Caki2 (cell line): ENCODE measurements at regions not wholly inside any gene's neighbourhood (a gene's known extent, or its start where the extent isn't known, plus 50 kb on each side); places are given as distances from the start of the nearest gene placed in this dataset.
"Not testable (repeated sequence)": the region's sequence is repeated elsewhere in the genome, so short reads cannot be mapped to it uniquely, and the experiment has no call there.

Source experiments
- DNase-seq: peaks from one replicate; pipeline ENCODE4 v3.0.0-alpha.2; 2015; ENCODE audit warnings: low read depth
- in situ Hi-C: cut with HindIII; loops from 2 replicates; pipeline ENCODE4 v1.10.0; 2016; ENCODE audit warnings: low sequenced_read_pairs, low pct_unique_long_range_greater_than_20kb, mixed read lengths

DNA sequence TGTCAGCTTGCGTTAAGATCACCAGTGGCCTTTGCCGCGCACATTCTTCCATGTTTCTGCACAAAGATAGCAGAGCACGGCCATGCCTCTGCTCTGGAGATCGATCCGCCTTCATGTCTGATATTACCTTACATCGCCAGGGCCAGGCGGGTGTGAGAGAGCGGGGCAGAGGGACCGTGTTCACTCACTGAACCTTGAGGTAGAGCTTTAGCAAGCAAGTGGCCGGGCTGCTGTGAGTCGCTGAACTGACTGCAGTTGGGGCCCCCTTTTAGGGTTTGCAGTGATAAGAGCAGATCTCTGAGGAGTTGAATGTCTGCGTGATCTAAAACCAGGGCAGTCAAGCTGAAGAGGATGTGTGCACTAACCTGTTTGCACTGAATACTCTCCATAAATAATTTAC lies 275.4 kb upstream of the OBI1 start:
- no peak for DNase-seq
- in situ Hi-C loops, result no loop called here

DNA sequence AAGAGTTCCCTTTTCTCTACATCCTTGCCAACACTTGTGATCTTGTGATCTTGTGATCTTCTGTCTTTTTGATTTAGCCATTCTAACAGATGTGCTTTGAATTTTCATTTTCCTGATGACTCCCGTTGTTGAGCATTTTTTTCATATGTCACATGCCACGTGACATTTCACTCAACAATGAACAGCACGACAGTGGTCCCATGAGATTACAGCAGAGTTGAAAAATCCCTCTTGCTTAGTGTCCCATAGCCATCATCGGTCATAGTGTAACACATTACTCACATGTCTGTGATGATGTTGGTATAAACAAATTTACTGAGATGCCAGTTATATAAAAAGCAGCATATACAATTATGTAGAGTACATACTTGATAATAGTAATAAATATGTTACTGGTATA lies 256.1 kb upstream of the OBI1 start:
- DNase-seq, result no peak
- in situ Hi-C loops, result no loop called here

DNA sequence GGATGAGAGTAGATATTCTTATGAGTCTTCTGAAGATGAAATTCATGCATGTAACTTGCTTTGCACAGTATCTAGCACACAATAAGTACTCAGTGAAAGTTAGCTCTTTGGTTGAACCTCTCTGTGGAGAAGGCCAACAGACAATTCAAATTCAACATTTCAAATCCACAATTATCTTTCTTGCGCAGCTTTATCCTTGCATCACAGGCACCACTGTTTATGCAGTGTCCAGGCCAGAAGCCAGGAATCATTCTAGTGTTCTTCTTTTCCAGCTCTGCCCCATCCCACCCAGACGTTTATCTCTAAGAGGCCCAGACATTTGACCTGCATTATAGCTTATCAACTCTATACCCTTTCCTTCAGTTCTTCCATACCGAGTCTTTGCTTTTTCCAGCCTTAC lies 254.7 kb upstream of the OBI1 start:
- DNase-seq, result no peak
- in situ Hi-C loops, result no loop called here

DNA sequence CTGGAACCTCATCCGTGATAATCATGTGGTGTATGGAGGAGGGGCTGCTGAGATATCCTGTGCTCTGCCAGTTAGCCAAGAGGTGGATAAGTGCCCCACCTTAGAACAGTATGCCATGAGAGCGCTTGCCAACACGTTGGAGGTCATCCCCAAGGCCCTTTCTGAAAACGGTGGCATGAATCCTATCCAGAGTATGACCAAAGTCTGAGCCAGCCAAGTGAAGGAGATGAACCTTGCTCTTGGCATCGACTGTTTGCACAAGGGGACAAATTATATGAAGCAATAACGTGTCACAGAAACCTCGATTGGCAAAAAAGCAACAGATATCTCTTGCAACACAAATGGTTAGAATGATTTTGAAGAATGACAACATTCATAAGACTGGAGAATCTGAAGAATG lies 251.2 kb upstream of the OBI1 start:
- no peak for DNase-seq
- in situ Hi-C loops, result no loop called here

DNA sequence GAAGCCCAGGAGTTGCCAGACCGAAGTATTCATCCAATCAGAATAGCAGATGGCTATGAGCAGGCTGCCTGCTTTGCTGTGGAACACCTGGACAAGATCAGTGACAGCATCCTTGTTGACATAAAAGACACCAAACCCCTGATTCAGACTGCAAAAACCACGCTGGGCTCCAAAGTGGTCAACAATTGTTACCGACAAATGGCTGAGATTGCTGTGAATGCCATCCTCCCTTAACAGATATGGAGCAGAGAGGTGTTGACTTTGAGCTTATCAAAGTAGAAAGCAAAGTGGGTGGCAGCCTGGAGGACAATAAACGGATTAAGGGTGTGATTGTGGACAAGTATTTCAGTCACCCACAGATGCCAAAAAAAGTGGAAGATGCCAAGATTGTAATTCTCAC lies 250.3 kb upstream of the OBI1 start:
- in situ Hi-C loops, result no loop called here
- no peak for DNase-seq

DNA sequence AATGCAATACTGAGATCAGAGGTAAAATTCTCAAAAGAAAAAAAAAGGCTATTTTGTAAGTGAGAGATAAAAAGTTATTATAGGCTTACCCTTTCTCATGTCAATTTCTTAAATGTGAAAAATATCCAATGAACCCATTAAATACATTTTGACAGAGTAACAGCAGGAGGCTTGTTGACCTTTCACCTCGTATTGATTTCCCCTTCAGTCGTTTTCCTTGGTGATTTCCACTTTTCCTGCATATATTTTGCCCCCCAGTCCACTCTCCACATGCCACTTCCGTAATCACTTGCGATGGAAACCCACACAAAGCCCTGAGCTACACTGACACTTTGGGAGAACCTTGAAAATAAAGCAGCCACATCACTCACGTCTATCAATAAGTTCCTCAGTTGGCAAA lies 248.1 kb upstream of the OBI1 start:
- in situ Hi-C loops, result no loop called here
- no peak for DNase-seq

DNA sequence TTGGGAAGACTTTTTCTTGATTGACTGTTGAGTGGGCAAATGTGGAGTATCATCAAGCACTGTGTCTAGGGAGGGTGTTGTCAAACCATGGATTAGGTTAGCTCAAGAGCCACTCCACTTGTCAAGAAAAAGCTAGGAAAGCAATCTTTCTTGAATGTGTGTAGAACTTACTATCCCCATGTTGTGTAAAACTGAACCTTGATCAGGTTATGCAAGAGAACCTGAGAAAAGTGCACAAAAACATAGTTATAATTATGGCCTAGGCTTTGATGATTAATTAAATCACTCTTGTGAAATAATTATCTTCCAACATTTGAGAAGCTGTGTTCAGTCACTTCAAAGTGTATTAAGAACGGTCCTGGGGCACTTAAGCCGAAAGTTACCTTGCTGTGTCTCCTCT lies 238.2 kb upstream of the OBI1 start:
- no peak for DNase-seq
- in situ Hi-C loops, result no loop called here

DNA sequence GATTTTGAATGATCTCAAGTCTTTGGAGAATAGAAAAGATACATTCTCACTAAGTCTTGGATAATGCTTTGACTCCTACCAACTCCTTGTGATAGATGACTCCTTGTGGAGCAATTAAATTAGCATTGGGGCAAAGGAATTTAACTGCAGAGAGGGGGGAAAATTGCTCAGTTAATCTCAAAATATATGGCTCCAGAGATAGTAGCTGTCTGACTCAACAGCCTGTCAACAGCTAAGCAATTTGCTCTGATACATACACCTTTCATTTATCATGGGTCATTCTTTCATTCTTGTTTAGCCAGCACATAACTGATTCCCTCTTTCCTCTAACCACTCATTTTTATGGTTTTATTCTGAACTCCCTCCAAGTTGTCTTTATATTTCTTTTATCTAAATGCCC lies 225.6 kb upstream of the OBI1 start:
- in situ Hi-C loops, result no loop called here
- DNase-seq, result no peak

DNA sequence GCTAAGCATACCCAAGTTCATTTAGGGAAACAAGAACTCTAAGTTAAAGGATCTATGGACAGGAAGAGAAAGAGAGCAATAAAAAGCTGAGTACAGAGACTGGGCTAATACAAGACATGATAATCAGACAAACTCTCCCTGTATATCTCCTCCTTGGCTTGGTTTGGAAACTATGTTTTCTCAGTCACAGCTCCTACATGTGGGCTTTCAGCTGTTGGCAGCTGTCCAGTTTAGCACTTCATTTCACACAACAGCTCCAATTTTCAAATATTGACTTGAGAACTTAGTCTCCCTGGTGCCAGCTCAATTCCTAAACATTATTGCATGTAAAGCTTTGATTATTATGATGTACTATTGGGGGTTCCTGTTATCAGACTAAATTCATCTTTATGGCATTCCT lies 222.8 kb upstream of the OBI1 start:
- in situ Hi-C loops, result no loop called here
- no peak for DNase-seq

DNA sequence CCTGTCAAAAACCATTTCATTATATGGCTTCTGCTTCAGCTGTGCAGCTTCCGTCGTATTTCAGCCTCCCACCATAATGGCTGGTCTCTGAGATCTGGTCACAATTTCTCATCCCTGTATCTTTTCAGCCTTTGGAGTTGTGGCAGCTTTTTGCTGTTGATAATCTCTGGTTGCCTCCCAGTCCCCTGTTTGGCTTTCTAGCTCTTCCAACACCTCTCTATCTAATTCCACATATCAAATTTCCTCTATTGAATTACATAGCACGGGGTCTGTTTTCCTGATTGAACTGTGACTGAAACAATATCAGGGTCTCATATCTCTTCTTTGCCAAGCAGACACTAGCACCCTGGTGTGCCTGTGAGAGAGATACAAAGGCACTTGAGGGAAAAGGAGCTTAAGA lies 222.1 kb upstream of the OBI1 start:
- in situ Hi-C loops, result no loop called here
- DNase-seq, result no peak

DNA sequence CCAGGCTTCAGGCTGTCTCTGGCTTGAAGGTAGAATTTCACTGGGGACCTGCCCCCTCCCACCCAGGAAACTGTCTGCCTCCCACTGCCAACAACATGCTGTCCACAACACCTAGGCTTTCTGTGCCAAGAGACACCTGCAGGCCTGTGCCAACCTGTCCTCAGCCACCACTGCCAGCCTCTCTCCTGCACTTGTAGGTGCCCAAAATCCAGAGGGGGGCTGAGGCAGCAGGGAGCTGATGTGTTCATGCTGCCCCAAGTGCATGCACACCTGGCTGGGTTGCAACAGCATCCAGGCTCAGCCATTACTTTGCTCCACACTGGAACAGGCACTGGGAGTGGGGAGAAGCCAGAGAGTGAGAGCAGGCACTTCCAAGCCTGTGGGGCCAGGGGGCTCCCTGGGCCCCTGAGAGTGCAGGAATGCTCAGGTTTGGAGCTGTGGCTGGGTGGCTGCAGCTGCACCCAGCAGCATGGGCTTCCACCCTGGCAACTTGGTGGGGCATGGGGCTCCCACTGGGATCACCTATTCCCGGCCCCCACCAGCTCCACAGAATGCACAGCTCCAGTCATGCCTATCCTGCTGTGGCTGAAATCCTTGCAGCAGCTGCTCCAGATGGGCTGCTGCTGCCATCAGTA lies 218.1 kb upstream of the OBI1 start:
- in situ Hi-C loops, result no loop called here
- DNase-seq, result no peak

DNA sequence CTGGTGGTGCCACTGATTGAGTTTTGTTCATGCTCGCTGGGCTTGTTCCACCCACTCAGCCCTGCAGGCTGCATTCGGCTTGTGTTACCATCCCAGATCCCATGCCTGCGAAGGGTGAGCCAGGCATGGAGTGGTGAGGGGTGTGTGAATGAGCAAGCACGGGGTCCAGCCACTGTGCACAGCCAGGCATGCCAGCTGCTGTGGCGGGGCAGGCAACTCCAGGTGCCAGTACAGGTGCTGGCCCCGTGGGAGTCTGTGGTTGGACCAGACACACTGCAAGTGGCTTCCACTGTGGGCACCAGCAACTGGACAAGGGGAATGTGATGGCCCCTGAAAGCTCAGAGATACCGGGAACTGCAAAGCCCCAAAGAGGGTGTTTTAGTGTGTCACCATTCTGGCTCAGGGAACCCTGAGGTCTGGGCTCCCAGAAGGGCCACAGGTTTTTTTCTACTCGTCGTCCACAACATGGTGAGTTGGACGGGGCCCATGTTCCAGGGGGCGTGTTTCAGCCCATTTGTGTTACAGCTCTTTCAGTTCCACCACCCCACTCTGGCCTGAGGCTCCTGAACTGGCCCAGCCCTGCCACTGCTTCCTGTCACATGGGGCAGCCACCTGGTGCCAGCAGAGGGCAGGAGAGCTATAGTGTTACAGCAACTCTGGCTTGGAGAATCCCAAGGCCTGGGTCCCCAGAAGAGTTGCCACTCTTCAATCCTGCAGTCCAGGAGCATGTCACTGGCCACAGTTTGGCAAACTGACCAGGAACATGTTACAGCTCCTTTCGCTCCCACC lies 217.0 kb upstream of the OBI1 start:
- in situ Hi-C loops, result no loop called here
- no peak for DNase-seq

DNA sequence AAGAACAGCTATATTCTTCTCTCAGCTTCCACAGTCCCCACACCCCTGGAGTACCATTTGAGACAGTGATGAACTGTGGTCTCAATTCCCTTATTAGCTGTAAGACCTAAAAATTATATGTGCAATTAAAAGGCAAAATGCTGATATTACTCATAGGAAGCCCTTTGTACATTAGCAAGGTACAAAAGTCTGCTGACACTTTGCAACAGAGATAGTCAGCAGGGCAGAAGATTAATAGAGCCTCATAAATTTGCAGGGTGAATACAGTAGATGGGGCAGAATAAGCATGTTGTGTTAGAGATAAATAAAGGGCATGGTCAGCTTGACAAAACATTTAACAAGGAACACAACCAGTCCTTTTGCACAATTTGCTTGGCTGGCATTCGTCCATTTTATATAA lies 210.0 kb upstream of the OBI1 start:
- in situ Hi-C loops, result no loop called here

DNA sequence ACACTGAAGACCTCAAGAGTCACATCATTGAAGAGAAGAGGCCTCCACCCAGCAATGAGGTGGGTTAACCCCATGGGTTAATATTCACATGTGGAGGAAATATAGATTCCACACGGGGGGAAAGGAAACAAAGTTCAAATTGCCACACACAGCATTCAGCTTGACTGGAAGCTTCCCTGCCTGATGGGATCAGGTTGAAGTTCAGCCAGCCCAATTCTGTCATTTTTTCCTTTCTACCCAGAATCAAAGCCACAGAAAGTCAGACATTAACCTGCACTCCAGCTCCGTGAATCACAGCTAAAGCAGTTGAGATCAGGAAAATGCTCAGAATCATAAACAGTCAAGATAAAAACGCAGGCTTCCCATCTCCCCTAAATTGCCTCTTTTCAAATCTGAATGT lies 208.7 kb upstream of the OBI1 start:
- no peak for DNase-seq
- in situ Hi-C loops, result no loop called here

More for the DNA sequence above, 210.0 kb upstream of the OBI1 start:
- no peak for DNase-seq

DNA sequence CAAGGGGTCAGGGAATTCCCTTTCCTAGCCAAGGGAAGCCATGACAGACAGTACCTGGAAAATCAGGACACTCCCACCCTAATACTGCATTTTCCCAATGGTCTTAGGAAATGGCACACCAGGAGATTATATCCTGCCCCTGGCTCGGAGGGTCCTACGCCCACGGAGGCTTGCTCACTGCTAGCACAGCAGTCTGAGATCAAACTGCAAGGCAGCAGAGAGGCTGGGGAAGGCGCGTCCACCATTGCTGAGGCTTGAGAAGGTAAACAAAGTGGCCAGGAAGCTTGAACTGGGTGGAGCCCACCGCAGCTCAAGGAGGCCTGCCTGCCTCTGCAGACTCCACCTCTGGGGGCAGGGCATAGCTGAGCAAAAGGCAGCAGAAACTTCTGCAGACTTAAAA lies 207.1 kb upstream of the OBI1 start:
- in situ Hi-C loops, result not testable (repeated sequence)

DNA sequence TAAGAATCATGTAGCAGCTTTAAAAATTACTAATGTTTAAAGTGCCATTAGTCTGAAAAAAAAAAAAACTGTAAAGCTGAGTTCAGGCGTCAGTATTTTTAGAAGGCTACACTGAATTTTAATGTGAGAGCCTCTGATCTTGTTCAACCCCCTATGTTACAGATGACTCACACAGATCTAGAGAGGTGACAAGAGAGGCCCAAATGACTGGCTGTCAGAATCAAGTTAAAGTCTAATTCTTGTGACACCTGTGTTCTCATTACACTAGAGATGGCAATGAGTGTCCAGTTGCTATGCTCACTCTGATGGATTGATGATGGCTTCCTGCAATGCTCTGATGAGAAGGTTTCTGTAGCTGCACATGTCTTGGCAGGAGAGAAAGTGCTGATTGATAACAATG lies 203.5 kb upstream of the OBI1 start:
- in situ Hi-C loops, result no loop called here
- no peak for DNase-seq

More for the DNA sequence above, 207.1 kb upstream of the OBI1 start:
- DNase-seq, result not testable (repeated sequence)

DNA sequence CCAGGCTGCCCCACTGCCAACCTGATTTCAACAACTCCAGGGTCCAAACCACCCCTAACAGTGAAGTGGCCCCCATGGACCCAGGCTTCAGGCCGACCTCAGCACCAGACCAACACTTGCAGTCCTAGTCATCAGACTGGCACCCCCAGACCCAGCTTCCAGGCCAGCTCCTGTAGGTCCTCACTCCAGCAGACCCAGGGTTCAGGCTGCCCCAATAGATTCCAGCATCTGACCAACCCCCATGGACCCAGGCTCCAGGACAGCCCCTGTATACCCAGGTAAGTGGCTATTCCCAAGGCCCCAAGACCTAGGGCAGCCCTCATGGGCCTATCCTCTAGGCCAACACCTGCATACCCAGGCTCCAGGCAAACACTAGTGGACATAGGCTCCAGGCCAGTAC lies 193.8 kb upstream of the OBI1 start:
- no peak for DNase-seq
- in situ Hi-C loops, result no loop called here

DNA sequence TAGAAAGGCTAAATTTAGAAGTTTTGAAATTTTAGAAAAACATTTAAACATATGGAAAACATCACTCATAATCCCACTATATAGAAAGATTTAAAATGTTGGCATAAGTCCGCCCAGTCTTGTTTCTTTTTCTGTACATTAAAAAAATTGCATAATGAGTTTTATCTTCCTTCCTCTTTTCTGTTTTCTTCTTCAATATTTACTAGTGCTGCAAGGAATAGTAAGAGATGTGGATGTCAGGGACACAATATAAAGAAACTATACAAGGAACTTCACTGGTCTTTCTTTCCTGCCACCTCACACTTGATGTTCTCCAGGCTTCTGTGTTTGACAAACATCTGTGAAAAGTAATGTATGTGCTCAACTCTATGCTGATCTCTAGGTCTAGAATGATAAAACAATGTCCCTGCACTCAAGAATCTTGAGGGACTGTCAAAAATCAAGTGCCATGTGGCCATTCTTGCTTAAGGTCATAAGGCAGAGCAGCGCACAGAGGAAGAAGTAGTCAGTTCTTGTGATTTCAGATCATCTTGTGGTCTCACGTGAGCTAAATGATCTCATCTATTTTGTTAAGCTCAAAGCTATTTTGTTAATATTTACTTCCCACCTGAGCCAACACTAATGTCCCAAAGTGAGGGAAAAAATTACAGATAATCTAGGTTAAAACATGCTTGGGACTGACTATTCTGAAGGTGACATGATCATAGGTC lies 186.9 kb upstream of the OBI1 start:
- DNase-seq, result no peak
- in situ Hi-C loops, result no loop called here

DNA sequence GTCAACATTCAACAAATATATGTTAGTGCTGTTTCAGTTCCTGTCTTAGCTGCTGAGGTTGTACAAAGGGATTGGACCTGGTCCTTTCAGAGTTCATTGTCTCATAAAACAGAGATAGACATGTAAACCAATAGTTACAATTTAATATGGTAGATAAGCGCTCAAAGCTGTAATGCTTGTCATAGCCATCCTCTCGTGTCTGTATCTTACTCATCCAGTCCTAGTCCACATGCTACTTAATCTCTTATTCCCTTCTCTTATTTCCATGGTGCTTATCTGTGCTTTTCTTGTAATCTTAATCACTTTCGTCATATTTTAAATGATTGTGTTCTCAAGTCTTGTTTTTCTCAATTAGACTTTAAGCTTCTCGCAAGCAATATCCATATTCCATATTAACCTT lies 185.2 kb upstream of the OBI1 start:
- DNase-seq, result no peak
- in situ Hi-C loops, result no loop called here
